ENCODE measurements at regions not wholly inside any gene's neighbourhood (a gene's known extent, or its start where the extent isn't known, plus 50 kb on each side); places are given as distances from the start of the nearest gene placed in this dataset.

DNA sequence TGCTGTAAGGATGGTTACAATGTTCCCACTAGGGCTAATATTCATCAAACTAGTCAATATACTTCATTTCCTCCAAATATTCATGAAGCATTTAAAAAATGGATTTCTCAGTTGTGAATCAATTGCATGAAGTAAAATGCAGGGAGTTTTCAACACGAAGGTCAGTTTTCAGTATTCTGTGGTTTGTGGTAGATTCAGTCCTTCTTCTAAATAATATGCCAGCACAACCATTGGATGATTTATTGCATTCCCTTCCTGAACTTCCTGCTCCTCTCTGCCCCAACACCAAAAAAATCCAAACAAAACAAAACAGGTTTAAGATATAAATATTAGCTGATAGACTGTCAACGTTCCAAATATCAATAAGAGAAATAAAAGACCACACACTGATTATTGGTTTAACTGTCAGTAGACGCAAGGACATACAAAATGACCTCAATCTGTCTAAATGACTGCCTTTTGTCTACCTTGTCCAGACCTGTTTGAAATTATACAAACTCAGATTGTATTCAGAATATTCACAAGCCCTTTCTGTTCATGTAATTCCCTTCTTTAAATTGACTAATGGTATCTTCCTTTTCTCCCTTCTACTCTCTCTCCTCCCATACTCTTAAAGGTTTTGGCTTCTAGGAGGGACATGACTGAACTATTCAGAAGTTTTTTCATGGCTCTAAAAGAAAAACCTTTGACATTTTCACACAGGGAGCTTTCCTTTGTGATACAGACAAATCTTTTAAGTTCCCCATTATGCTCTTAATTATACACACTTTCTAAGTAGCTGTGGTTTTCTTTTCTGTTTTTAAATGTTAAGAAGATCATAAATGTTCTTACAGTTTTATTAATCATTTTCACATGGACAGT is 92.6 kb upstream of the STT3B start:
- peaks cover 11% of the 10 kb centered on the region for H3K9me3 ChIP-seq (ENCODE audit: control insufficient read depth, insufficient read depth, low read length)
- H3K27ac ChIP-seq (ENCODE audit: low read depth, low read length): no peak overlapping the region
- H3K36me3 ChIP-seq (ENCODE audit: control insufficient read depth, insufficient read depth, low read length): no peaks in the 10 kb centered on the region
- no peak overlapping the region for H3K4me3 ChIP-seq (ENCODE audit: low read depth, low read length)
- H3K9ac ChIP-seq (ENCODE audit: low read depth, low read length): no peak overlapping the region
- H3K27me3 ChIP-seq (ENCODE audit: control insufficient read depth, insufficient read depth, low read length): no peaks in the 10 kb centered on the region
- no peaks in the 10 kb centered on the region for H3K4me1 ChIP-seq (ENCODE audit: control insufficient read depth, insufficient read depth, low read length)

DNA sequence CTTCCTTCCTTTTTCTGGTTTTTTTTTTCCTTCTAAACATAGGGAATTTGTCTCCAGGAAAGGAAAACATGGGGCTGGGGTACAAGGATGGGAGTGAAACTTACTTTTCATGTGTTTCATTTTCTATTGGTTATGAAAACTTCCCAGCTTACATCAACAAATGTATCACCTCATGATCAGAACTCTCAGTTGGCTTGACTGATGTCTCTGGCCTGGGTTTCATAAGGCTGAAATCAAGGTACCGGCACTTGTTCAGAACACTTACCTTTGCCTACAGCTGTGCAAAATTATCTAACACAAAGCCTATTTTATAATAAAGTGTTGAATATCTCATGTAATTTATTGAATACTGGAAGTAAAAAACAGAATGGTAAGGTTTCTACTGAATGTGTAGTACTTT is 91.8 kb upstream of the STT3B start:
- Histone ChIP-seq H3K9me3 (ENCODE audit: control insufficient read depth, insufficient read depth, low read length) (peaks cover 11% of the 10 kb centered on the region), H3K27me3 (ENCODE audit: control insufficient read depth, insufficient read depth, low read length) (no peaks in the 10 kb centered on the region), H3K36me3 (ENCODE audit: control insufficient read depth, insufficient read depth, low read length) (no peaks in the 10 kb centered on the region), H3K27ac (ENCODE audit: low read depth, low read length) (no peak overlapping the region), H3K4me3 (ENCODE audit: low read depth, low read length) (no peak overlapping the region), H3K4me1 (ENCODE audit: control insufficient read depth, insufficient read depth, low read length) (no peaks in the 10 kb centered on the region), H3K9ac (ENCODE audit: low read depth, low read length) (no peak overlapping the region)

DNA sequence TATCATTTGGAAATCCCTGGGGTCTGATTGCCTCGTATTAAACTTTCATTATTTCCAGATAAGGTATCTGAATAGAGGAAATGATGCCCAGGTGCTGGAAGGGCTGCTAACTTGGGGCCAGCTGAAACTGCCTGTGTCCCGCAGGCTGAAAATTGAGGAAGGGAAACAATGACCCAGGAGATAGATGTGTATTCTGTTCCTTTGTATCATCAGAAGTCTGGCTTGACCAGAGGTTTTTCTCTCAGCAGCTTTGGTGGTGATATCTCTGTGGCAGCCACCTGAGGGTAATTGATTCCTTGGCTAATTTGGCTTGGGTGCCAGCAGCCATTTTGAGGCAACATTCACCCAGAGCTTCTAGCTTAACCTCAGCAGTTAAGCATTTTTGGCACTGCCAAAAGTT is 90.0 kb upstream of the STT3B start:
- H3K9me3 ChIP-seq (ENCODE audit: control insufficient read depth, insufficient read depth, low read length): no peaks in the 10 kb centered on the region; the same call in 1 of the 2 replicates
- no peak overlapping the region for H3K4me3 ChIP-seq (ENCODE audit: low read depth, low read length)
- H3K27ac ChIP-seq (ENCODE audit: low read depth, low read length): no peak overlapping the region
- no peaks in the 10 kb centered on the region for H3K27me3 ChIP-seq (ENCODE audit: control insufficient read depth, insufficient read depth, low read length)
- H3K9ac ChIP-seq (ENCODE audit: low read depth, low read length): no peak overlapping the region
- H3K4me1 ChIP-seq (ENCODE audit: control insufficient read depth, insufficient read depth, low read length): no peaks in the 10 kb centered on the region
- H3K36me3 ChIP-seq (ENCODE audit: control insufficient read depth, insufficient read depth, low read length): no peaks in the 10 kb centered on the region

DNA sequence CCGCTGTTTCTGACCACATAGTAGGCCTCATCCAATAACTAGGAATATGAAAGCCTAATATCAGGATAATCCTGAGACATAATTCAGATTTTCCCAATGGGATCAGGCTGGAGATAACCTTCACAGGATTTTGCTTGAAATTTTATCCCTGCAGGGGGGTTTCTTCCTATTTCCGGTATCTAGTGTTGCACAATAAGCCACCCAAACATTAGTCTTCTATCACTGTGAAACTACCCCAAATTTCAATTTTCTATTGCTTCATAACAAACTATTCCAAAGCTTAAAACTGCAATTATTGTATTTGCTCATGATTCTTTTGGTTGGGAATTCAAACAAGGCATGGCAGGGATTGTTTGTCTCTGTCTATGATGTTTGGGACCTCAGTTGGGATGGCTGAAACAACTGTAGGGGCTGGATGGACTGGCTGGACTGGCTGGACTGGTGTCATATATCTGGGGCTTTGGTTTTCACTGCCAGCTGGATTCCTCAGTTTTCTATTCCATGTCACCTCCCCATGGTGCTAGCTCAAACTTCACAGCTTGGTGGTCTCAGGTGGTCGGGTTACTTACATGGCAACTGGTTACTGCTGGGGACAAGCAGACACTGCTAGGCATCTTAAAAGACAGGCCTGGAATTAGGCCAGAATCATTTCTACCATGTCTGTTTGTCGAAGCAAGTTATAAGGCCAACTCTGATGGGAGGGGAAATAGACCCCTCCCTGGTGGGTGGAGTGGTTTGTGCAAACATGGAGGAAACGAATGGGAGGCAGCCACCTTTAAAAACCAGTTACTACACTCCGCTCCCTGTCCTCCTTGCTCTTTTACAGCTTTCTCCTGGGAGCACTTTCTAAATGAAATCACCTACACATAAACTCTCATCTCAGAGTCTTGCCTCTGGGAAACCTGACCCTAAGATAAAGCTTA is 88.2 kb upstream of the STT3B start:
- no peak overlapping the region for H3K4me3 ChIP-seq (ENCODE audit: low read depth, low read length)
- no peak overlapping the region for H3K9ac ChIP-seq (ENCODE audit: low read depth, low read length)
- no peaks in the 10 kb centered on the region for H3K36me3 ChIP-seq (ENCODE audit: control insufficient read depth, insufficient read depth, low read length)
- H3K27ac ChIP-seq (ENCODE audit: low read depth, low read length): no peak overlapping the region
- H3K9me3 ChIP-seq (ENCODE audit: control insufficient read depth, insufficient read depth, low read length): no peaks in the 10 kb centered on the region
- H3K4me1 ChIP-seq (ENCODE audit: control insufficient read depth, insufficient read depth, low read length): no peaks in the 10 kb centered on the region
- H3K27me3 ChIP-seq (ENCODE audit: control insufficient read depth, insufficient read depth, low read length): no peaks in the 10 kb centered on the region

GRCh38 chr3:31445701-31446100 is 87.0 kb upstream of the STT3B start:
- no peaks in the 10 kb centered on the region for H3K36me3 ChIP-seq (ENCODE audit: control insufficient read depth, insufficient read depth, low read length)
- H3K27ac ChIP-seq (ENCODE audit: low read depth, low read length): no peak overlapping the region
- H3K4me1 ChIP-seq (ENCODE audit: control insufficient read depth, insufficient read depth, low read length): no peaks in the 10 kb centered on the region
- H3K4me3 ChIP-seq (ENCODE audit: low read depth, low read length): no peak overlapping the region
- H3K9ac ChIP-seq (ENCODE audit: low read depth, low read length): no peak overlapping the region
- no peaks in the 10 kb centered on the region for H3K27me3 ChIP-seq (ENCODE audit: control insufficient read depth, insufficient read depth, low read length)
- no peaks in the 10 kb centered on the region for H3K9me3 ChIP-seq (ENCODE audit: control insufficient read depth, insufficient read depth, low read length)

DNA sequence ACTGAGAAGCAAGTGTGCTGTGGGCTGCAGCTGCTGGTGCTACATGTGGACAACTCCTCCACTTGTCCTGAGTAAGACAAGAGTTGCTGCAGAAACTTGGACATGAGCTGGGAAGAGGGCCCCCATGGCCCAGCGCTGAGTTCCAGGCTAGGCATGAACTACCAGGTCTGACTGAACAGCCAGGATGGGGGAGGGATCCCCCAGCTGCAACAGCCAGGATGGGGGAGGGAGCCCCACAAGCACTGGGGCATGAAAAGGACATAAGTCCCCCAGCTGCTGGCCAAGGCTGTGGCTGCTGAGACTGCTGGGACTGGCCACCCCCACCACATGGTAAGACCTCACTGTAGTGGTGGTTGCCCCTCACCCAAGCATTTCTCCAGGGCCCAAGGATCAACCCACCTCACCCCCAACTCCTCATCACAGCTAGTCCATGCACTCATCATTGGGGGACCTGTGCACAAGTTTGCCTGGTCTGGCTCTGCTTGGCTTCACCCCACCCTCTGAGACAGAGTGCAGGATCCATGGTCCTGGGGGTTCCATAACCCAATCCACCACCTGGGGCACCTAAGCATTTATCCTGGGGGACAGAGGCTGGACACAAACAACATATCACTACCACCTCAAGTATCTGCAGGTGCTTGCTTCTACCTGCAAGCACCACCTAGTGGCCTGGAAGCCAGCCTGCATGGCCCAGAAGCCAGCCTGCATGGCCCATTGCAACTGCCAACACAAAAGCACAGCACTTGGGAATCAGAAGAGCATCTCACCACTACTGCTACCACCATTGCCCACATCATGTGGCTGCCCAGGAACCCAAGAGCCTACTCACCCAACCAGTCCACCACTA is 84.5 kb upstream of the STT3B start:
- H3K9ac ChIP-seq (ENCODE audit: low read depth, low read length): no peak overlapping the region
- no peaks in the 10 kb centered on the region for H3K27me3 ChIP-seq (ENCODE audit: control insufficient read depth, insufficient read depth, low read length)
- H3K27ac ChIP-seq (ENCODE audit: low read depth, low read length): no peak overlapping the region
- H3K4me1 ChIP-seq (ENCODE audit: control insufficient read depth, insufficient read depth, low read length): no peaks in the 10 kb centered on the region
- no peak overlapping the region for H3K4me3 ChIP-seq (ENCODE audit: low read depth, low read length)
- H3K36me3 ChIP-seq (ENCODE audit: control insufficient read depth, insufficient read depth, low read length): no peaks in the 10 kb centered on the region
- H3K9me3 ChIP-seq (ENCODE audit: control insufficient read depth, insufficient read depth, low read length): no peaks in the 10 kb centered on the region

- no peak overlapping the region for H3K9ac ChIP-seq (ENCODE audit: low read depth, low read length)
- no peaks in the 10 kb centered on the region for H3K27me3 ChIP-seq (ENCODE audit: control insufficient read depth, insufficient read depth, low read length)
- H3K4me1 ChIP-seq (ENCODE audit: control insufficient read depth, insufficient read depth, low read length): no peaks in the 10 kb centered on the region
- H3K27ac ChIP-seq (ENCODE audit: low read depth, low read length): no peak overlapping the region
- H3K4me3 ChIP-seq (ENCODE audit: low read depth, low read length): no peak overlapping the region
- H3K36me3 ChIP-seq (ENCODE audit: control insufficient read depth, insufficient read depth, low read length): no peaks in the 10 kb centered on the region
- H3K9me3 ChIP-seq (ENCODE audit: control insufficient read depth, insufficient read depth, low read length): no peaks in the 10 kb centered on the region
Observed at GRCh38 chr3:31448882-31449243, 83.9 kb upstream of the STT3B start.

DNA sequence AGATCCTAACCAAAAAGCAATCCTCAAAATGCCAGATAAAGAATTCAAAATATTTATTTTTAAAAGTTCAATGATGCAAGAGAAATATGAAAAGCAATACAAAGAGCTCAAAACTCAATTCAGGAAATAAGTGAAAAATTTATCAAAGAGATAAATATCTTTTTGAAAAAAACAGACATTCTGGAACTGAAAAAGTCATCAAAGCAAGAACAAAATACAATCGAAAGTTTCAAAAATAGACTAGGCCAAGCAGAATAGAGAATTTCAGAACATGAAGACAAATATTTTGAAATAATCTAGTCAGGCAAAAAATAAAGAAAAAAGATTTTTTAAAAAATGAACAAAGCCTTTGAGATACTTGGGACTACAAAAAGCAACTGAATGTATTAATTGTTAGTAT is 83.4 kb upstream of the STT3B start:
- Histone ChIP-seq H3K9me3 (ENCODE audit: control insufficient read depth, insufficient read depth, low read length) (no peaks in the 10 kb centered on the region), H3K4me1 (ENCODE audit: control insufficient read depth, insufficient read depth, low read length) (no peaks in the 10 kb centered on the region), H3K27me3 (ENCODE audit: control insufficient read depth, insufficient read depth, low read length) (no peaks in the 10 kb centered on the region), H3K27ac (ENCODE audit: low read depth, low read length) (no peak overlapping the region), H3K4me3 (ENCODE audit: low read depth, low read length) (no peak overlapping the region), H3K9ac (ENCODE audit: low read depth, low read length) (no peak overlapping the region), H3K36me3 (ENCODE audit: control insufficient read depth, insufficient read depth, low read length) (no peaks in the 10 kb centered on the region)

DNA sequence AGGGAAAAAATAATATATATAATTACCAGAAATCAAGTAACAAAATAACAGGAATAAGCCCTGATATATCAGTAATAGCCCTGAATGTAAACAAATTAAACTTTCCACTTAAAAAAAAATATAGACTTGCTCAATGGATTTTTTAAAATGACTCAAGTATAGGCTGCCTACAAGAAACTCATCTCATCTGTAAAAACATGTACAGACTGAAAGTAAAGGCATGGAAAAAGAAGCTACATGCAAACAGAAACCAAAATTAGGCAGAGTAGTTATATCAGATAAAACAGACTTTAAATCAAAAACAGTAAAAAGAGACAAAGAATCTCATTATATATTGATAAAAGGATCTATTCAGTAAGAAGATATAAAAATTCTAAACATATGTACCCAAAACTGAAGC is 82.4 kb upstream of the STT3B start:
- no peaks in the 10 kb centered on the region for H3K27me3 ChIP-seq (ENCODE audit: control insufficient read depth, insufficient read depth, low read length)
- H3K4me1 ChIP-seq (ENCODE audit: control insufficient read depth, insufficient read depth, low read length): no peaks in the 10 kb centered on the region
- H3K4me3 ChIP-seq (ENCODE audit: low read depth, low read length): no peak overlapping the region
- no peaks in the 10 kb centered on the region for H3K36me3 ChIP-seq (ENCODE audit: control insufficient read depth, insufficient read depth, low read length)
- no peak overlapping the region for H3K27ac ChIP-seq (ENCODE audit: low read depth, low read length)
- no peak overlapping the region for H3K9ac ChIP-seq (ENCODE audit: low read depth, low read length)
- H3K9me3 ChIP-seq (ENCODE audit: control insufficient read depth, insufficient read depth, low read length): no peaks in the 10 kb centered on the region

DNA sequence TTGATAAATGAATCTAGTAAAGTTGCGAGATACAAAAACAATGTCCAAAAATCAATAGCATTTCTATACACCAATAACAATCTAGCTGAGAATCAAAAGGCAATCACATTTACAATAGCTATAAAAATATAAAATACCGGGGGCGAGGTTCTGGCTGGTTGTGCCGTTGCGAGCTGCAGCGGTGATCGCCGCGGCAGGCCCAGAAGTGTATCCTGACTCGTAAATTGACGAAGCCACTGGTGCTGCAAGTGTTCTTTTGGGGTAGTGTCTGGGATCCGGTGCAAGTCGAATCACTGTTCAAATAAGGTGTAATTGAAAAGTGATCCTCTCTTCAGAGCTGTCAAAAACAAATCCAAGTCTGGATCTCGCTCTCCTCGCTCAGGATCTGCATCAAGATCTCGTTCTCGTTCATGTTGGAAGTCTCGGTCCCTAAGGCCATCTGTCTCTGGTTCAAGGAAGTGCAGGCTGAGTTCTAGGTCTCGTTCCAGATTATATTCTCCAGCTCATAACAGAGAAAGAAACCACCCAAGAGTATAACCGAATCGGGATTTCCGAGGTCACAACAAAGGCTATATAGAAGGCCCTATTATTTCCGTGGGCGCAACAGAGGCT is 80.1 kb upstream of the STT3B start:
- Histone ChIP-seq H3K36me3 (ENCODE audit: control insufficient read depth, insufficient read depth, low read length) (no peaks in the 10 kb centered on the region), H3K9me3 (ENCODE audit: control insufficient read depth, insufficient read depth, low read length) (no peaks in the 10 kb centered on the region), H3K27me3 (ENCODE audit: control insufficient read depth, insufficient read depth, low read length) (no peaks in the 10 kb centered on the region), H3K4me1 (ENCODE audit: control insufficient read depth, insufficient read depth, low read length) (no peaks in the 10 kb centered on the region), H3K9ac (ENCODE audit: low read depth, low read length) (no peak overlapping the region), H3K27ac (ENCODE audit: low read depth, low read length) (no peak overlapping the region), H3K4me3 (ENCODE audit: low read depth, low read length) (no peak overlapping the region)

All from HUES48 (cell line).